ENCODE measurements at regions not wholly inside any gene's neighbourhood (a gene's known extent, or its start where the extent isn't known, plus 50 kb on each side); places are given as distances from the start of the nearest gene placed in this dataset.

- FAIRE-seq (no peak), DNase-seq (ENCODE audit: insufficient read length, low spot score) (no peak)
- no peak for TF ChIP-seq CTCF (IDR thresholded peaks at IDR 0.05; ENCODE audit: insufficient read depth, missing control alignments)
Observed at GRCh38 chr13:37484056-37484455, 114.5 kb downstream of the POSTN start.

DNA sequence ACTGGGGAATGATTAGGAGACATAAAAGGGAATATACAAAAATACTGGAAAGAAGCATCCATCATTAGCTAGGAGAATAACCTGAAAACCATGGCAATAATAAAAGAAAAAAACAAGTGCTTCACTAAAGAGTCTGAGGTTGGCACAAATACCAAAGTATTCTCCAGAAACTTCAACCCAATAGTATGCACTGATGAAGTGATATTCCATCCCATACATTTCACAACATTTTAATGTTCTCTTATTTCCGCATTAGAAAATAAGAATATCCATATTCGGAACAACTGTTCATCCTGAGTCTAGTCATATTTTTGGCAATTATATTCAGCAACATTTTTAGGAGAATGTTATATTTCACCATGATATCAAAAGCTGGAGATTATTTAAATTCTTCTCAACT is 116.2 kb downstream of the POSTN start:
- no peak for FAIRE-seq
- DNase-seq (ENCODE audit: insufficient read length, low spot score) = no peak
- TF ChIP-seq CTCF (IDR thresholded peaks at IDR 0.05; ENCODE audit: insufficient read depth, missing control alignments) = no peak

GRCh38 chr13:37481885-37482227 is 116.7 kb downstream of the POSTN start:
- no peak for TF ChIP-seq CTCF (IDR thresholded peaks at IDR 0.05; ENCODE audit: insufficient read depth, missing control alignments)
- no peak for FAIRE-seq
- no peak for DNase-seq (ENCODE audit: insufficient read length, low spot score)

DNA sequence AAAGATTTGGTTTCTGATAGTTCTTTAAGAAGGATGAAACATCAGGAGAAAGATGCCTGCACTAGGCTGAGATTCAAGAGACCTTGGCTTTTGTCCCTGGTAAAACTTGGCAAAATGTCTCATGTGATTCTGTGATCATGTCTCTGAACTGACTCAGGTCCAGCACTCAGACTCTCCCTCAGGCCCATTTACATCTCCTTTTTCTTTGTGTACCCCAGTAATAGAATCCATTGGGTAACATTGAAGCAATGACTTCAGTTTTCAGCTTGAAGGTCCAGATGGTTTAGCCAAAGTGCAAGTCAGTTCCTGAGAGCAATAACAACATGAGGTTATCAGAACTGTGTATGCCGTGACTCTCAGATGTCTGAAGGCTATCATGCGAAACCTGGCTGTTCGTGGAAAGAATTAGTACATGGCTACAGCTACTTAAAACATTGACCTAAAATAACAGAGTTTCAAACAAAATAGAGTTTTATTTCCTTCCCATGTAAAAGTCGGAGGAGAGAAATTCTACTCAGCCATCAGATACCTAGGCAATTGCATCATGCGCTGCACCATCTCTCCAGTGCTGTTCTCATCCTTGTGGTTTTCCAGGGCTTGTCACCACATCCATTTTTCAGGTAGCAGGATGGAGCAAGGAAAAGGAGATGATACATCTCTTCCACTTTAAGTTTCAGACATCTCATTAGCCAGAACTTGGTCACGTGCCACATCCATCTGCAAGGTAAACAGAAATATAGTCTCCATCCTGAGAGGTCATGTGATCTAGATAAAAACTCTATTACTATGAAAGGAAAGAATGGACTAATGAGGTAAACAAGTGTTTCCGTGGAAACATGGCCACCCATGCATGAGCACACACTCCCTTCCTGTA is 117.3 kb downstream of the POSTN start:
- DNase-seq (ENCODE audit: insufficient read length, low spot score) (no peak), FAIRE-seq (no peak)
- no peak for TF ChIP-seq CTCF (IDR thresholded peaks at IDR 0.05; ENCODE audit: insufficient read depth, missing control alignments)

- TF ChIP-seq CTCF (IDR thresholded peaks at IDR 0.05; ENCODE audit: insufficient read depth, missing control alignments) = no peak
- FAIRE-seq (no peak), DNase-seq (ENCODE audit: insufficient read length, low spot score) (no peak)
Observed at GRCh38 chr13:37479916-37480315, 118.7 kb downstream of the POSTN start.

DNA sequence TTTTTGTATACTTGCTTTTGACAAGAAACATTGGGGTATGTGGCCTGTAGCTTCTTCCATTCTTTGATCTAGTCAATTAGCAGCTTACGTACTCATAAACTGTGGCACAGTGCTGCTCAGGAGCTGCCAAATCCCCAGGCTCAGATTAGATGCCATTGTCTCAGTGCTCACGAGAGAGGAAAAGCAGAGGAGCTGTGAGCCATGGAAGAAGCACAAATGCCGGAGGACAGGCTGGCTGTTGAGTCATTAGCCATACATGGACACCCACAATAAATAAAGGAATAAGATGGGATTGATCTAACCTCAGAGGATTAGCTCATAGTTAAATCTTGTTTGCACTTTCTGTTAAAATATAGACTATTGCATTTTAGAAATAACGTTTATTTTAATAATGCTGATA is 121.7 kb downstream of the POSTN start:
- DNase-seq (ENCODE audit: insufficient read length, low spot score) (no peak), FAIRE-seq (no peak)
- no peak for TF ChIP-seq CTCF (IDR thresholded peaks at IDR 0.05; ENCODE audit: insufficient read depth, missing control alignments)

DNA sequence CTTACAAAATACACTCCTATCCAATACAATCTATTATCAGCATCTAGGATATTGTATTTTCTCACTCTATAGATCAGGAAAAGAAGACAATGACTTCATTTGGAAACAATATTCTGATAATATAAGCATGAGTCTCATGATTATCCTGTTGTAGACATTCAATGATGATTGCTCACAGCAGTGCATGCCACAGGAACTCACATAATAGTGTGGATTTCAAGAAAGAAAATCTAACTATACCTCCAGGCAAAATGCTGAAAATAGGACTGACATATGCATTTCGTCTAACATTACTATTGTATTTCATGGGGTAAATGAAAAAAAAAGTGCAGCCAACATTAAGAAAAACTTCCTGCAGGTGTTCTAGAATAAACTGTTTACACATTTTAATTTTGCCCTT is 122.6 kb downstream of the POSTN start:
- TF ChIP-seq CTCF (IDR thresholded peaks at IDR 0.05; ENCODE audit: insufficient read depth, missing control alignments) = no peak
- DNase-seq (ENCODE audit: insufficient read length, low spot score) (no peak), FAIRE-seq (no peak)

Data from D721Med (cell line).